ENCODE measurements at regions not wholly inside any gene's neighbourhood (a gene's known extent, or its start where the extent isn't known, plus 50 kb on each side); places are given as distances from the start of the nearest gene placed in this dataset.

- TF ChIP-seq POLR2A (IDR thresholded peaks at IDR 0.05; ENCODE audit: low read length) (no peak), GATA1 (IDR thresholded peaks at IDR 0.05; ENCODE audit: low read depth, low read length) (no peak)
Observed at GRCh38 chr1:223017291-223017690, 125.8 kb downstream of the TLR5 start.

Measured in erythroblast (primary cell).